ENCODE measurements at regions not wholly inside any gene's neighbourhood (a gene's known extent, or its start where the extent isn't known, plus 50 kb on each side); places are given as distances from the start of the nearest gene placed in this dataset.

GRCh38 chr2:172358691-172359556 lies 68.5 kb upstream of the ITGA6 start:
- DNase-seq (ENCODE audit: low read depth, low spot score): no peak

GRCh38 chr2:172361360-172361759 lies 66.0 kb upstream of the ITGA6 start:
- no peak for DNase-seq (ENCODE audit: low read depth, low spot score)

- DNase-seq (ENCODE audit: low read depth, low spot score): no peak
Measured at GRCh38 chr2:172361840-172362239, 65.5 kb upstream of the ITGA6 start.

GRCh38 chr2:172364261-172364660 lies 63.1 kb upstream of the ITGA6 start:
- no peak for DNase-seq (ENCODE audit: low read depth, low spot score)

- DNase-seq (ENCODE audit: low read depth, low spot score): no peak
Measured at GRCh38 chr2:172366596-172367150, 60.7 kb upstream of the ITGA6 start.

- DNase-seq (ENCODE audit: low read depth, low spot score): no peak
Measured at GRCh38 chr2:172370821-172371455, 56.4 kb upstream of the ITGA6 start.

- DNase-seq (ENCODE audit: low read depth, low spot score): no peak
Measured at GRCh38 chr2:172372436-172372835, 55.0 kb upstream of the ITGA6 start.

GRCh38 chr2:172373076-172373475 lies 54.3 kb upstream of the ITGA6 start:
- no peak for DNase-seq (ENCODE audit: low read depth, low spot score)

- DNase-seq (ENCODE audit: low read depth, low spot score): no peak
Measured at GRCh38 chr2:172373766-172374165, 53.6 kb upstream of the ITGA6 start.

- no peak for DNase-seq (ENCODE audit: low read depth, low spot score)
Measured at GRCh38 chr2:172374318-172375240, 52.8 kb upstream of the ITGA6 start.

- no peak for DNase-seq (ENCODE audit: low read depth, low spot score)
Measured at GRCh38 chr2:172375251-172375650, 52.1 kb upstream of the ITGA6 start.

GRCh38 chr2:172376016-172376415 lies 51.4 kb upstream of the ITGA6 start:
- no peak for DNase-seq (ENCODE audit: low read depth, low spot score)

GRCh38 chr2:172376505-172377125 lies 50.8 kb upstream of the ITGA6 start:
- no peak for DNase-seq (ENCODE audit: low read depth, low spot score)

GRCh38 chr2:172377408-172377807 lies 50.0 kb upstream of the ITGA6 start:
- no peak for DNase-seq (ENCODE audit: low read depth, low spot score)
